GM12865 (cell line): ENCODE measurements at regions not wholly inside any gene's neighbourhood (a gene's known extent, or its start where the extent isn't known, plus 50 kb on each side); places are given as distances from the start of the nearest gene placed in this dataset.

Experiments used
- DNase-seq: peaks from one replicate; pipeline ENCODE4 v3.0.0; 2010; ENCODE audit warnings: low read depth
- H3K4me3 ChIP-seq: 2 replicates; pipeline ENCODE4 v1.5.1; 2011; ENCODE audit warnings: mild to moderate bottlenecking, low read depth, low read length, control low read depth
- CTCF ChIP-seq: IDR thresholded peaks from 2 replicates; pipeline ENCODE4 v1.5.1; 2011; ENCODE audit warnings: low read length, control low read depth, low read depth, inconsistent platforms; ENCODE audit not compliant: insufficient read depth; ENCODE audit errors: missing control alignments

GRCh38 chr3:55272031-55272645 lies 215.0 kb downstream of the WNT5A start:
- H3K4me3 ChIP-seq, result no peak overlapping the region
- DNase-seq, result no peak
- no peak for TF ChIP-seq CTCF

- TF ChIP-seq CTCF, result no peak
These were observed 215.6 kb downstream of the WNT5A start for GRCh38 chr3:55271549-55271948.

GRCh38 chr3:55270976-55271375 lies 216.1 kb downstream of the WNT5A start:
- H3K4me3 ChIP-seq, result no peak overlapping the region
- DNase-seq, result no peak
- no peak for TF ChIP-seq CTCF

More at GRCh38 chr3:55271549-55271948, 215.6 kb downstream of the WNT5A start:
- H3K4me3 ChIP-seq, result no peak overlapping the region
- DNase-seq, result no peak

- no peak overlapping the region for H3K4me3 ChIP-seq
- no peak for DNase-seq
- no peak for TF ChIP-seq CTCF
These were observed 217.5 kb downstream of the WNT5A start for GRCh38 chr3:55269636-55270035.

GRCh38 chr3:55269096-55269495 lies 218.0 kb downstream of the WNT5A start:
- no peak for TF ChIP-seq CTCF
- DNase-seq, result no peak
- no peak overlapping the region for H3K4me3 ChIP-seq

GRCh38 chr3:55267206-55267930 lies 219.7 kb downstream of the WNT5A start:
- no peak for TF ChIP-seq CTCF
- no peak overlapping the region for H3K4me3 ChIP-seq
- DNase-seq, result no peak
